ENCODE measurements at regions not wholly inside any gene's neighbourhood (a gene's known extent, or its start where the extent isn't known, plus 50 kb on each side); places are given as distances from the start of the nearest gene placed in this dataset.
"Not testable (repeated sequence)": the region's sequence is repeated elsewhere in the genome, so short reads cannot be mapped to it uniquely, and the experiment has no call there.

DNA sequence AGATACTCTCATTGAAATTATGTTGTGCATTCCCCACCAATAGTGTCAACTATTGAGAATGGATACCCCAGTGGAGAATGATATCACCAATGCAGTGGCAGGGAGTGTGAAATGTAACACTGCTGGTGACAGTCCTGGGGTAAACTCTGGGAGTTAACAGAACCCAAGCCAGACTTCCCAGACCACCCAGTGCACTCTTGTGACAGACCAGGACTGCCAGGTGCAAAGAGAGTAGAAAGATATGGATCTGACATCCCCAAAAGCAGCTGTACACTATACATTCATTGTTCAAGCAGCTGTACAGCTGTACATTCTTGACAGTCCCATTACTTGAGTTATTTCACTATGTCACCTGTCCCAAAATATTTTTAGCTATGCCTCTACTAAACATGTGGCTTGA is 886.6 kb downstream of the DIAPH3 start:
- no peaks in the 10 kb centered on the region for H3K9me3 ChIP-seq (ENCODE audit: control insufficient read depth, insufficient read depth, low read length)
- H3K4me1 ChIP-seq (ENCODE audit: control insufficient read depth, insufficient read depth, low read length), result no peaks in the 10 kb centered on the region
- DNase-seq (ENCODE audit: low read depth, low spot score), result no peak
- H3K4me3 ChIP-seq (ENCODE audit: low read length), result no peak overlapping the region
- H3K27me3 ChIP-seq (ENCODE audit: control insufficient read depth, insufficient read depth, low read length), result no peaks in the 10 kb centered on the region
- no peak overlapping the region for H3K27ac ChIP-seq (ENCODE audit: low read length)
- no peaks in the 10 kb centered on the region for H3K36me3 ChIP-seq (ENCODE audit: control insufficient read depth, insufficient read depth, low read length)

DNA sequence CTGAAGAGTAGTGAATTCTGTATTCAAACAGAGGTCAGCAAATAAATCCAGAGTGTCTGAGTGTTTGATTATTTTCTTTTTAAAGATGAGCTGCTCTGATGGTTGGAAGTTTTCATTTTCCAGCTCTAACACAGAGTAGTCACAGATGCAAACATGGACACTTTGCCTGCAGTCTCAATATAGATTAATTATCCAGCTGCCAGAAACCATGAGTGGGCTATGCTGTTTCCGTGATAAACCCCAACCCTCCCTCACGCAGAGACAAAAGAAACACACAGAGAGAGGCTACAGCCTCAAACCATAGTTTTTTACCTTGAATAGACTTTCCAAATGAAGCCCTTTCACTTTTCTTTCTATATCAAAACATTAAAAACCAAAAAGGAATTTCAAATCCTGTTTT is 884.7 kb downstream of the DIAPH3 start:
- DNase-seq (ENCODE audit: low read depth, low spot score), result no peak
- Histone ChIP-seq H3K36me3 (ENCODE audit: control insufficient read depth, insufficient read depth, low read length) (no peaks in the 10 kb centered on the region), H3K4me3 (ENCODE audit: low read length) (no peak overlapping the region), H3K4me1 (ENCODE audit: control insufficient read depth, insufficient read depth, low read length) (no peaks in the 10 kb centered on the region), H3K27ac (ENCODE audit: low read length) (no peak overlapping the region), H3K9me3 (ENCODE audit: control insufficient read depth, insufficient read depth, low read length) (no peaks in the 10 kb centered on the region), H3K27me3 (ENCODE audit: control insufficient read depth, insufficient read depth, low read length) (no peaks in the 10 kb centered on the region)
- WGBS (ENCODE audit: insufficient coverage, insufficient read length), result no CpG with 5 or more reads among the region's 2 CpGs

DNA sequence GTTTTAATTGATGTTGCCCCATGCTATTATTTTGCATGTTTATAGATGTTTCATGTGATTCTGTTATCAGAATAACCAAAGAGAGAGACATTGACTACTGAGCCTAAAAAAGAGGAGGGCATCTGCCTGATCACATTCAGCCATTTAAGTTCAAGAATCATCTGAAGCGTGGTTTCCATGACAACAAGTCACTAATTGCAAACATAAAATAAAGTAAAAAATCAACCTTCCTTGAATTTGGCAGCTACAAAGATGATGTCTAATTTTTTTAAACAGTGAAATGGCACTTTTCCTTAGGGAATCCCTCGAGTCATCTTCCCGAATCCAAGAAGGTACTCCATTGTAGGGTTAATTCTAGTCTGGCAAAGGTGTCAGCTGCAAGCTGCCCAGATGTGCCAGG is 884.2 kb downstream of the DIAPH3 start:
- no peaks in the 10 kb centered on the region for H3K9me3 ChIP-seq (ENCODE audit: control insufficient read depth, insufficient read depth, low read length)
- WGBS (ENCODE audit: insufficient coverage, insufficient read length), result no CpG with 5 or more reads among the region's 3 CpGs

DNA sequence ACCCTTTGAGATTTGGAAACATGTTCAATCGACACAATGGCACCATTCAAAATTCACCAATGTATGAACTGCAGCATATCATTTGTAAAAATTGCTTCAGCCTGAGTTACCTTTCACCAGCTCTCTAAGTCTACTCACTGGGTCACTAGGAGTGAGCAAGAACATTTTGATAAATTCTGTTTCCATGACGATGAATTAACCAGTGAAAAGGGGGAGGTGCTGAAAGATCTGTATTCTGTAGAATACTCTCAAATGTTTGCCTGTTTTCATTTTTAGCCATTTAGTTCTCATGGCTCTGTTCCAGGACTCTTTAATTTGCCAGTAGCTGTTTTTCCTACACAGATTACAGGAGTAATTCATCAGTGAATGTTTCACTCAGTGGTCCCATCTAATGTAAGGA is 883.4 kb downstream of the DIAPH3 start:
- WGBS (ENCODE audit: insufficient coverage, insufficient read length), result no CpG with 5 or more reads among the region's 2 CpGs
- Histone ChIP-seq H3K4me3 (ENCODE audit: low read length) (no peak overlapping the region), H3K4me1 (ENCODE audit: control insufficient read depth, insufficient read depth, low read length) (no peaks in the 10 kb centered on the region), H3K27me3 (ENCODE audit: control insufficient read depth, insufficient read depth, low read length) (no peaks in the 10 kb centered on the region), H3K9me3 (ENCODE audit: control insufficient read depth, insufficient read depth, low read length) (no peaks in the 10 kb centered on the region), H3K27ac (ENCODE audit: low read length) (no peak overlapping the region), H3K36me3 (ENCODE audit: control insufficient read depth, insufficient read depth, low read length) (no peaks in the 10 kb centered on the region)
- DNase-seq (ENCODE audit: low read depth, low spot score), result no peak

More for the DNA sequence above, 884.2 kb downstream of the DIAPH3 start:
- Histone ChIP-seq H3K4me1 (ENCODE audit: control insufficient read depth, insufficient read depth, low read length) (no peaks in the 10 kb centered on the region), H3K4me3 (ENCODE audit: low read length) (no peak overlapping the region), H3K36me3 (ENCODE audit: control insufficient read depth, insufficient read depth, low read length) (no peaks in the 10 kb centered on the region), H3K27me3 (ENCODE audit: control insufficient read depth, insufficient read depth, low read length) (no peaks in the 10 kb centered on the region), H3K27ac (ENCODE audit: low read length) (no peak overlapping the region)
- DNase-seq (ENCODE audit: low read depth, low spot score), result no peak

DNA sequence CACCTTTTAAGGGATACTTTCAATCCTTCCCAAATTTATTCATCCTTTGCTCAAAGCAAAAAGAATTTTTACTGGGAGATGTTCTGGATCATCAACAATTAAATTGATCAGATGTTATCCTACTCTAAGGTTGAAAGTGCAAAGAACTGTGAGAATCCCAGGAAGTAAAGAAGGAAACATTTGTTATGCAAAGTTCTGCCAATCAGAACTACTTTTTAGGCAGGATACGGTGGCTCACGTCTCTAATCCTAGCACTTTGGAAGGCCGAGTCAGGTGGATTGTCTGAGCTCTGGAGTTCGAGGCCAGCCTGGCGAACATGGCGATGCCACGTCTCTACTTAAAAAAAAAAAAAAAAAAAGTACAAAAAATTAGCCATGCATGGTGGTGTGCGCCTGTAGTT is 882.3 kb downstream of the DIAPH3 start:
- Histone ChIP-seq H3K27ac (ENCODE audit: low read length) (no peak overlapping the region), H3K4me1 (ENCODE audit: control insufficient read depth, insufficient read depth, low read length) (no peaks in the 10 kb centered on the region), H3K4me3 (ENCODE audit: low read length) (no peak overlapping the region), H3K36me3 (ENCODE audit: control insufficient read depth, insufficient read depth, low read length) (no peaks in the 10 kb centered on the region), H3K27me3 (ENCODE audit: control insufficient read depth, insufficient read depth, low read length) (no peaks in the 10 kb centered on the region), H3K9me3 (ENCODE audit: control insufficient read depth, insufficient read depth, low read length) (no peaks in the 10 kb centered on the region)
- DNase-seq (ENCODE audit: low read depth, low spot score), result no peak
- no CpG with 5 or more reads among the region's 8 CpGs for WGBS (ENCODE audit: insufficient coverage, insufficient read length)

DNA sequence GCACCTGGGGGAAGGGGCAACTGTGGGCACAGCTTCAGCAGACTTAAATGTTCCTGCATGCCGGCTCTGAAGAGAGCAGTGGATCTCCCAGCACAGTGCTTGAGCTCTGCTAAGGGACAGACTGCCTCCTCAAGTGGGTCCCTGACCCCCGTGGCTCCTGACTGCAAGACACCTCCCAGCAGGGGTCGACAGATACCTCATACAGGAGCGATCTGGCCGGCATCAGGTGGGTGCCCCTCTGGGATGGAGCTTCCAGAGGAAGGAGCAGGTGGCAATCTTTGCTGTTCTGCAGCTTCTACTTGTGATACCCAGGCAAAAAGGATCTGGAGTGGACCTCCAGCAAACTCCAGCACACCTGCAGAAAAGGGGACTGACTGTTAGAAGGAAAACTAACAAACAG is 871.5 kb downstream of the DIAPH3 start:
- H3K4me3 ChIP-seq (ENCODE audit: low read length); H3K9me3 ChIP-seq (ENCODE audit: control insufficient read depth, insufficient read depth, low read length); H3K4me1 ChIP-seq (ENCODE audit: control insufficient read depth, insufficient read depth, low read length); H3K36me3 ChIP-seq (ENCODE audit: control insufficient read depth, insufficient read depth, low read length); H3K27ac ChIP-seq (ENCODE audit: low read length); DNase-seq (ENCODE audit: low read depth, low spot score); H3K27me3 ChIP-seq (ENCODE audit: control insufficient read depth, insufficient read depth, low read length): not testable (repeated sequence)
- WGBS (ENCODE audit: insufficient coverage, insufficient read length), result no CpG with 5 or more reads among the region's 5 CpGs

DNA sequence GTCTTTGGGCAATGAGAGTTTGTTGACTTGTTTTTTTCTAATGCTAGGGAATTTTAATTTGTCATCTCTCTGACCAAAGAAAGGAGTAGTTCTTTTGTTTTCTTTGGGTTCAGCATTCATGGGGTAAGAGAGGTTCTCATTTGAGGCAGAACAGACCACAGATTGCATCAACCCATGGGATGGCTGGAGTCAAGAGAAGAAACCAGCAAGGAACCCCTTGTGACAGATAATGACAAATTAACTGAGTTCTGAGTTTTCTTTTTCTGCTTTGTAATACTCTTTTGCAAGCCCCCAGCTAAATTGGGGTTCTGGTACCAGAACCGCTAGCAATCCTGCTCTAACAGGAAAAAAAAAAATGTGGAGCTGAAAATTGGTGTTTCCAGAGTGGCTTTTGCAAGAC is 864.1 kb downstream of the DIAPH3 start:
- Histone ChIP-seq H3K27me3 (ENCODE audit: control insufficient read depth, insufficient read depth, low read length) (no peaks in the 10 kb centered on the region), H3K27ac (ENCODE audit: low read length) (no peak overlapping the region), H3K4me3 (ENCODE audit: low read length) (no peak overlapping the region), H3K9me3 (ENCODE audit: control insufficient read depth, insufficient read depth, low read length) (no peaks in the 10 kb centered on the region), H3K4me1 (ENCODE audit: control insufficient read depth, insufficient read depth, low read length) (no peaks in the 10 kb centered on the region), H3K36me3 (ENCODE audit: control insufficient read depth, insufficient read depth, low read length) (no peaks in the 10 kb centered on the region)
- WGBS (ENCODE audit: insufficient coverage, insufficient read length), result no CpG with 5 or more reads among the region's 1 CpG
- DNase-seq (ENCODE audit: low read depth, low spot score), result no peak

DNA sequence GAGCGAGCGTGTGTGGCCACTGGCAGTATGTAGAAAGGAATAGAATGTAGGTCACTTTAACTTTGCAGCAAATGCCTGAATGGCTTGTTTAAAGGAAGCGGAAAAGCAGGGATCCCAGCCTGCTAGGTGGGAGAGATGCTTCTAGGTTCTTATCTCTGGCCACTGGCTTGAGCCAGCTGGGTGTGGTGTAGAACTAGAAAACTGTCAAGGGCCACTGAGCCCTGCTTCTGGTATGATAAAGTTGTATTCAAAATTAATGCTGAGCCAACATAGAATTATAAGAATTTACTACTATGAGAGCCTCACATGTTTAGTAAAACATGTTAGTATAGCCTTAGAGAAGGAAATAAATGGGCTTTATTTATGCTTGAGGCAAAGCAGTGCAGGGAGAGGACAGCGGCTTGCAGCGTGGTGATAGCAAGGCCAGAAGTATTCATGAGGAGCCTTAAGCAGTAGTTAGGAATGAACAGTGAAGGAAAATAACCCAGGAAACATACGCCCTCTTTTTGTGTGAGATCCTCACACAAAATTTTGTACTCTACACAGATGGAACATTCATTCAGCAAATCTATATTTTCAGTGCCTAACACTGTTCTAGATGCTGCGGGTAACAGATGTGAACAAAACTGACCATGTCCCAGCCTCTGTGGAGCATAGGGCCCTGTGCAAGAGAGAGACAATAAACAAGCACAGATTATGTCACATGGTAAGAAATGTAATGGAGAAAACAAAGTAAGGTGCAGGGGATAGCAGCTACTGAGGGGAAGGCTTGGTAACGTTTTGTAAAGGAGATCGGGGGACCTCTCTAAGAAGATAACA is 863.2 kb downstream of the DIAPH3 start:
- Histone ChIP-seq H3K9me3 (ENCODE audit: control insufficient read depth, insufficient read depth, low read length) (no peaks in the 10 kb centered on the region), H3K27ac (ENCODE audit: low read length) (no peak overlapping the region), H3K36me3 (ENCODE audit: control insufficient read depth, insufficient read depth, low read length) (no peaks in the 10 kb centered on the region), H3K4me1 (ENCODE audit: control insufficient read depth, insufficient read depth, low read length) (no peaks in the 10 kb centered on the region), H3K27me3 (ENCODE audit: control insufficient read depth, insufficient read depth, low read length) (no peaks in the 10 kb centered on the region), H3K4me3 (ENCODE audit: low read length) (no peak overlapping the region)
- DNase-seq (ENCODE audit: low read depth, low spot score), result no peak
- no CpG with 5 or more reads among the region's 9 CpGs for WGBS (ENCODE audit: insufficient coverage, insufficient read length)

DNA sequence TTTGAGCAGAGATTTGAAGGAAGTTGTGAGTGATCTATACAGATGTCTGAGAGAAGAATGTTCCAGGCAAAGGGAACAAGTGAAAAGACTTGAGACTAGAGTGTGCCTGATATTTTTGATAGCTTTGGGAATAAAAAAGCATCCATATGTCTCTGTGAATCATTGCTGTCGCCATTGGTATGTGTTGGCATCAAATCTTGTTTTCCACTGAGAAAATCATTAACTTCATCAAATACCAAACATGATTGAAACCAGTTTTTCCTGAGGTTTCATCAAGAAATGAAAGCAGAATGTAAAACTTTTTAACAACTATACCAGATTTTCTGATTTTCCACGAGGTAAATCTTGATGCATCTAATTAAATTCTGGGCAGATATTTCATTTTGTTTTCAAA is 862.6 kb downstream of the DIAPH3 start:
- no CpG with 5 or more reads among the region's 2 CpGs for WGBS (ENCODE audit: insufficient coverage, insufficient read length)
- Histone ChIP-seq H3K27ac (ENCODE audit: low read length) (no peak overlapping the region), H3K9me3 (ENCODE audit: control insufficient read depth, insufficient read depth, low read length) (no peaks in the 10 kb centered on the region), H3K36me3 (ENCODE audit: control insufficient read depth, insufficient read depth, low read length) (no peaks in the 10 kb centered on the region), H3K4me3 (ENCODE audit: low read length) (no peak overlapping the region), H3K27me3 (ENCODE audit: control insufficient read depth, insufficient read depth, low read length) (no peaks in the 10 kb centered on the region), H3K4me1 (ENCODE audit: control insufficient read depth, insufficient read depth, low read length) (no peaks in the 10 kb centered on the region)
- no peak for DNase-seq (ENCODE audit: low read depth, low spot score)

DNA sequence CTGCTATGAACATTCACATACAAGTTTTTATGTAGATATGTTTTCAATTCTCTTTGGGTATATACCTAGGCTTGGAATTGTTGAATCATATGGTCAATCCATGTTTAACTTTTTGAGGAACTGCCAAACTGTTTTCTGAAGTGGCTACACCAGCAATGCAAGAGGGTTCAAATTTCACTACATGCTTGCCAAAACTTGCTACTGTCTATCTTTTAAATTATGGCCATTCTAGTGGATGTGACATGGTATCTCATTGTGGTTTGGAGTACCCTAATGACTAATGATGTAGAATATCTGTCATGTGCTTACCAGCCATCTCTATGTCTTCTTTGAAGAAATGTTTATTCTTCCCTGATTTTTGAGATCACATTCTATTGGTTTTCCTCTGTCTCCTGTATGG is 860.3 kb downstream of the DIAPH3 start:
- no peaks in the 10 kb centered on the region for H3K27me3 ChIP-seq (ENCODE audit: control insufficient read depth, insufficient read depth, low read length)
- no peaks in the 10 kb centered on the region for H3K4me1 ChIP-seq (ENCODE audit: control insufficient read depth, insufficient read depth, low read length)
- no peak for DNase-seq (ENCODE audit: low read depth, low spot score)
- no peaks in the 10 kb centered on the region for H3K36me3 ChIP-seq (ENCODE audit: control insufficient read depth, insufficient read depth, low read length)
- H3K4me3 ChIP-seq (ENCODE audit: low read length), result no peak overlapping the region
- H3K9me3 ChIP-seq (ENCODE audit: control insufficient read depth, insufficient read depth, low read length), result no peaks in the 10 kb centered on the region
- no peak overlapping the region for H3K27ac ChIP-seq (ENCODE audit: low read length)

DNA sequence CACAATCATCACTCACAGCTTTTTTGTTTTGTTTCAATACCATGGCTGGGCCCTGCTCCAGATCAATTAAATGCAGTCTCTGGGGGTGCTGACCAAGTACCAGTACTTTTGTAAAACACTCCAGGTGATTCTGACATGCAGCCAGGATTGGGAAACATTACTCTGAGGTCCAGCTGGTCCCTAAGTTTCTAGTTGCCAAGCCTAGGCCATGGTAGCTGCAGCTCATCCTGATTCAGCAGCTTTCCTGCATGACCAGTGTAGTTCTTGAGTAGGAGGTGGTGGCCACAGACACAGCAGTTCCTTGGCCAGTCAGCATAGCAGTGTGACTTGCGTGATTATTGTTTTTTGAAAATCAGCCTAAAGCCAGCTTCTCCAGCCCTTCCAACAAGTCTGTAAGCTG is 859.1 kb downstream of the DIAPH3 start:
- no peaks in the 10 kb centered on the region for H3K36me3 ChIP-seq (ENCODE audit: control insufficient read depth, insufficient read depth, low read length)
- DNase-seq (ENCODE audit: low read depth, low spot score), result no peak
- no peaks in the 10 kb centered on the region for H3K27me3 ChIP-seq (ENCODE audit: control insufficient read depth, insufficient read depth, low read length)
- H3K27ac ChIP-seq (ENCODE audit: low read length), result no peak overlapping the region
- H3K4me1 ChIP-seq (ENCODE audit: control insufficient read depth, insufficient read depth, low read length), result no peaks in the 10 kb centered on the region
- no peak overlapping the region for H3K4me3 ChIP-seq (ENCODE audit: low read length)
- no CpG with 5 or more reads among the region's 1 CpG for WGBS (ENCODE audit: insufficient coverage, insufficient read length)
- no peaks in the 10 kb centered on the region for H3K9me3 ChIP-seq (ENCODE audit: control insufficient read depth, insufficient read depth, low read length)
